Activated naive CD8-positive, alpha-beta T cell treated with anti-CD3 and anti-CD28 coated beads, Interleukin-2, amount 50 U/mL, for 24 hours (primary cell): ENCODE measurements at regions not wholly inside any gene's neighbourhood (a gene's known extent, or its start where the extent isn't known, plus 50 kb on each side); places are given as distances from the start of the nearest gene placed in this dataset.

Experiments
- ATAC-seq: fragments of 150-1000 bp; cut with Tn5 transposase; one replicate; pipeline ENCODE4 v1.10.0; 2021
- DNase-seq: peaks from one replicate; pipeline ENCODE4 v3.0.0; 2021
- H3K27ac Mint-ChIP-seq: one replicate; pipeline ENCODE4 v1.8.0; 2021; ENCODE audit warnings: mild to moderate bottlenecking, mixed read lengths
- H3K27me3 Mint-ChIP-seq: one replicate; pipeline ENCODE4 v1.8.0; 2021; ENCODE audit warnings: mixed read lengths
- H3K36me3 Mint-ChIP-seq: one replicate; pipeline ENCODE4 v1.8.0; 2021; ENCODE audit warnings: low read depth, mixed read lengths
- H3K4me1 Mint-ChIP-seq: one replicate; pipeline ENCODE4 v1.8.0; 2021; ENCODE audit warnings: mixed read lengths
- H3K4me3 Mint-ChIP-seq: one replicate; pipeline ENCODE4 v1.8.0; 2021; ENCODE audit warnings: mild to moderate bottlenecking, moderate library complexity, mixed read lengths
- H3K9me3 Mint-ChIP-seq: one replicate; pipeline ENCODE4 v1.8.0; 2021; ENCODE audit warnings: mixed read lengths

GRCh38 chr5:3010953-3011763 is 259.7 kb upstream of the IRX2 start:
- ATAC-seq, result no peak
- Mint-ChIP-seq H3K4me1 (no peaks in the 10 kb centered on the region), H3K4me3 (no peak overlapping the region), H3K9me3 (no peaks in the 10 kb centered on the region), H3K36me3 (no peaks in the 10 kb centered on the region), H3K27ac (no peak overlapping the region), H3K27me3 (no peaks in the 10 kb centered on the region)
- no peak for DNase-seq

- H3K9me3 Mint-ChIP-seq, result no peaks in the 10 kb centered on the region
Observed at GRCh38 chr5:3010301-3010952, 258.9 kb upstream of the IRX2 start.

GRCh38 chr5:3009605-3010004 is 258.1 kb upstream of the IRX2 start:
- H3K27ac Mint-ChIP-seq, result no peak overlapping the region

More at GRCh38 chr5:3010301-3010952, 258.9 kb upstream of the IRX2 start:
- Mint-ChIP-seq H3K36me3 (no peaks in the 10 kb centered on the region), H3K4me3 (no peak overlapping the region), H3K27me3 (no peaks in the 10 kb centered on the region), H3K4me1 (no peaks in the 10 kb centered on the region), H3K27ac (no peak overlapping the region)
- DNase-seq (no peak), ATAC-seq (no peak)

DNA sequence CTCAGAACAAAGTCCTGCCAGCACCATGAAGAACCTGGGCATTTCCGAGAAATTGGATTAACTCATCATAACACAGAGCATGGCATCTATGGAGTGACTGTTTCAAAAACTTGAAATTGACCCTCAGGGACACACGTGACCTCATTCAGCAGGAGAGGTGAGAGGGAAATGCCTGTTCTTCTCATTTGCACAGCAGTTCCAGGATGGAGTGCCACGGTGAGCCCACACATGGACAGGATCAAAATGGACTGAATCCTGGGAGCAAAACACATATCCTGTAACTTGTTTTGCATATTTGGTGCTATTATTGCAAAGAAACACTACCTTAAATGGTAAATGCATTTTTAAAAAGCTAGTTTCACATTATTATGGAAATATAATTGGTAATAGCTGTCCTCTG is 256.1 kb upstream of the IRX2 start:
- H3K4me1 Mint-ChIP-seq, result no peaks in the 10 kb centered on the region
- H3K9me3 Mint-ChIP-seq, result no peaks in the 10 kb centered on the region
- no peak overlapping the region for H3K27ac Mint-ChIP-seq
- DNase-seq (no peak), ATAC-seq (no peak)
- H3K27me3 Mint-ChIP-seq, result no peaks in the 10 kb centered on the region
- H3K4me3 Mint-ChIP-seq, result no peak overlapping the region
- no peaks in the 10 kb centered on the region for H3K36me3 Mint-ChIP-seq

More at GRCh38 chr5:3009605-3010004, 258.1 kb upstream of the IRX2 start:
- Mint-ChIP-seq H3K4me1 (no peaks in the 10 kb centered on the region), H3K27me3 (no peaks in the 10 kb centered on the region), H3K9me3 (no peaks in the 10 kb centered on the region), H3K36me3 (no peaks in the 10 kb centered on the region), H3K4me3 (no peak overlapping the region)
- ATAC-seq (no peak), DNase-seq (no peak)

- H3K9me3 Mint-ChIP-seq, result no peaks in the 10 kb centered on the region
- H3K27ac Mint-ChIP-seq, result no peak overlapping the region
- H3K4me3 Mint-ChIP-seq, result no peak overlapping the region
- ATAC-seq, result no peak
- no peak for DNase-seq
- H3K27me3 Mint-ChIP-seq, result no peaks in the 10 kb centered on the region
- no peaks in the 10 kb centered on the region for H3K4me1 Mint-ChIP-seq
- no peaks in the 10 kb centered on the region for H3K36me3 Mint-ChIP-seq
Observed at GRCh38 chr5:3006961-3007551, 255.6 kb upstream of the IRX2 start.

DNA sequence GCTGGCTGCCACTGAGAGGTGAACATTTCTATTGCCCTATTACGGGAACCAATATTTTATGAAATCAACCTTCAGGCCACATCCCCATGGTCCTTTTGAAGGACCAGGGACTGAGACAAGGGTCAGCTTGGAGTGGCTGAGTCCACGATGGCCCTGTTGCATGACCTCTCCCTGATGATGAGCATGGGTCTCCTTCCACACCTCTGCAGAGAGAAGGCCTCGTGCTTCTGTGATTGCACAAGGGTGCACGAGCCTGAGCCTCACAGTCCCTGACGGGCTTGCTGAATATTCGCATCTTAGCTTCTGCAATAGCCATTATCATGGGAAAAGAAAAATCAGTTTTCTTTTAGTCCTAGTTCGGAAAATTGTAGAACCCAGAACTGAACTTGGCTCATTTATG is 255.0 kb upstream of the IRX2 start:
- H3K36me3 Mint-ChIP-seq, result no peaks in the 10 kb centered on the region
- no peaks in the 10 kb centered on the region for H3K9me3 Mint-ChIP-seq
- H3K4me3 Mint-ChIP-seq, result no peak overlapping the region
- no peaks in the 10 kb centered on the region for H3K4me1 Mint-ChIP-seq
- DNase-seq (no peak), ATAC-seq (no peak)
- no peaks in the 10 kb centered on the region for H3K27me3 Mint-ChIP-seq
- no peak overlapping the region for H3K27ac Mint-ChIP-seq

DNA sequence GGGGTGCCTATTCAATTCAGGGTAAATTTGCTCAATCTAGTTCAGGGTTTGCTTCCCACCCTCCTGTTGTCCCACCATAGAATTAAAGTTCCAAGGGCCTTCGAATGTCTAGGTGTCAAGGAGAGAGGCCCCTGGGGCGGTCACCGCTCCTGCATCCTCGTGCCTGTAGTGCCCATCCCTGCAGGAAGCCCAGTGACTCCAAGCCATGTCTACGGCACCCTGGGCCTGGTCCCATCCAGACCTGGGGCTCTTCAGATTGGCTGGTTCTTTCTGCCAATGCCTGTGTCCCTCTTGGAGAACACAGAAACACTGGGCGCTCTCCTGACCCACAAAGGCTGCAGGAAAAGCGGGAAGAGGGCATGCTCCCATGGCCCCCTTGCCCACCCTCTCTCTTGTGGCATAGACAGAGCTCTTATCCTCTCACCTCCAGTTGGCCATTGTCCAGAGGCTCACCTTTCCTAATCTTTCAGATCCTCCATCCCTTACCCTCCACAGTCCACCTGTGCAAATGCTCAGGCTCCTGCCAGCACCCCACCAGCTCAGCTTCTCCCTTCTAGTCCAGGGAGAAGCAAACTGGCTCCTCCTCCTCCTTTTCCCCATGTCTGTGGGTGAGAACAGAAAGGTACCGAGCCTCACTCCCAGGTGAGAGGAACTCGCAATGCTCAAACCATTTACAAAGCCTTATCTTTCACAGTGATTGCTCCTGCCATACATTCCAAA is 253.0 kb upstream of the IRX2 start:
- no peaks in the 10 kb centered on the region for H3K27me3 Mint-ChIP-seq
- no peaks in the 10 kb centered on the region for H3K36me3 Mint-ChIP-seq
- DNase-seq (no peak), ATAC-seq (no peak)
- H3K4me1 Mint-ChIP-seq, result no peaks in the 10 kb centered on the region
- no peaks in the 10 kb centered on the region for H3K9me3 Mint-ChIP-seq
- H3K27ac Mint-ChIP-seq, result no peak overlapping the region
- H3K4me3 Mint-ChIP-seq, result no peak overlapping the region

DNA sequence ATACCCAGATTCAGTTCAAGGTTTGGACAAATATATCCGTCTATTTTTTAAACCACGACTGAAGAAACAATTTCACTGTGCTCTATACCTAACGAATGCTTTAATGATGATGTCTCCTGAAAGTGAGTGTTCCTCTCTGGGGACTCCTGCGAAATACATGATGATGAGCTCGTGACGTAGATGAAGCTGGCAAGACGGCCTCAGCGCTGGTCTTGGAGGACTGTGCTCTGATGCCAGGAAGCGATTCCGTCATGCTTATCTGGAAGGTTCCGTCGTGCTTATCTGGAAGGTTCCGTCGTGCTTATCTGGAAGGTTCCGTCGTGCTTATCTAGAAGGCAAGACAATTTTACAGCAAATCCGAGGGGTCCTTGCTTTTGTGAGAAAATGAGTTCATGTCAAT is 250.8 kb upstream of the IRX2 start:
- Mint-ChIP-seq H3K36me3 (no peaks in the 10 kb centered on the region), H3K27me3 (no peaks in the 10 kb centered on the region), H3K27ac (no peak overlapping the region), H3K9me3 (peaks cover 6% of the 10 kb centered on the region), H3K4me1 (no peaks in the 10 kb centered on the region), H3K4me3 (no peak overlapping the region)
- no peak for DNase-seq
- ATAC-seq, result no peak

- H3K36me3 Mint-ChIP-seq, result no peaks in the 10 kb centered on the region
- DNase-seq (no peak), ATAC-seq (no peak)
- no peak overlapping the region for H3K27ac Mint-ChIP-seq
- peaks cover 6% of the 10 kb centered on the region for H3K9me3 Mint-ChIP-seq
- H3K27me3 Mint-ChIP-seq, result no peaks in the 10 kb centered on the region
- no peak overlapping the region for H3K4me3 Mint-ChIP-seq
- H3K4me1 Mint-ChIP-seq, result no peaks in the 10 kb centered on the region
Observed at GRCh38 chr5:3000631-3001030, 249.2 kb upstream of the IRX2 start.

DNA sequence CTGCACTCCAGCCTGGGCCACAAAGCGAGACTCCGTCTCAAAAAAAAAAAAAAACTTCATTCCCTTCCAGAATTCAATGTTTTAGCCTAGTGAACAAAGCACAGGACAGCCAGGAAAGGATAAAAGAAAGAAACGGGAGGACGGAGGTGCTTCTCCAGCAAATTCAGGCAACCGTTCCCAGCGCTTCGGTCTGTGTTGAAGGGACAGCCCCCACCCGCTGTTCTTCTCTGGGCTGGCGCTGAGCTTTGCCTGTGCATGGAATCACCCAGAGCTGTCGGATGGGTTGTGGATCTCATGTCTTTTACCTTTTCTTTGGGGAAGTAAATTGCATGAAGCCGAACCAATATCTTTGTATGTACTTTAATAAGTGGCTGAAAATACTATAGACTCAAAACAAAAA is 248.4 kb upstream of the IRX2 start:
- Mint-ChIP-seq H3K4me3 (no peak overlapping the region), H3K9me3 (peaks cover 6% of the 10 kb centered on the region), H3K27me3 (no peaks in the 10 kb centered on the region), H3K36me3 (no peaks in the 10 kb centered on the region), H3K4me1 (no peaks in the 10 kb centered on the region), H3K27ac (no peak overlapping the region)
- ATAC-seq (no peak), DNase-seq (no peak)

DNA sequence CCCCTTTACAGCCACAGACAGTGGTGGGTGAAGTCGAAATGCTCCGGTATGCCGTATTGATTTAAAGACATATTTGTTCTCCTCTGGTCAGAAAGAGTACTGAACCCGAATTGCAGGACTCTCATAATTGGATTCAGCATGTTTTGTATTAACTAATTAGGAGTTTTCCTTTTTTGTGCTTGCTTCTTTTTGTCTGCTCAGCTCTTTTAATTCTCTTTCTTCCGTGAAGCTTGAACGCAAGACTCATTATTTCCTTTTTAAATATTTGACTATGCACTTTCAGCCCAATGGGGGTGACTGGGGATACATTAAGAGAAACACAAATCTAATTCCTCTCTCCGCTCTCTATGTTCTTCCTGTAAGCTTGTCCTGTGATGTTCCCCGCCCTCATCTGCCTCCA is 246.6 kb upstream of the IRX2 start:
- Mint-ChIP-seq H3K4me1 (no peaks in the 10 kb centered on the region), H3K4me3 (no peak overlapping the region), H3K27me3 (no peaks in the 10 kb centered on the region), H3K9me3 (peaks cover 9% of the 10 kb centered on the region), H3K27ac (no peak overlapping the region), H3K36me3 (no peaks in the 10 kb centered on the region)
- ATAC-seq, result no peak
- DNase-seq, result no peak

DNA sequence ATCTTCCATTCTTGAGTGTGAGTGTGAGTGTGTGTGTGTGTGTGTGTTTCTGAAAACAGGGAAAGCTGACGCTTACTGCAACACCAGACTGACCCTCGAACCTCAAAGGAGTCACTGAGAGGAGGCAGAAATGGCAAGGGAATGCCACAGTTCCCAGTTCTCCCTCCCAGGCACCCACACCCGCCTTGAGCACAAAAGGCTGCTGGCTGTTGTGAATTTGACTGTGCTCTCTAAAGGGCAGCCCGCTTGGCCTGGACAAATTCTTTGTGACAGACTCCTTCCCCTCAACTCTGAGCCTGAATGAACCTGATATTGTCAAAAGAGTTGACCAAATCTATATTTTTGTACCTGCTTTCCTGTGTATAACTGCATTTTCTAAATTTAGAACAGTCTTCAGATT is 245.7 kb upstream of the IRX2 start:
- H3K4me1 Mint-ChIP-seq, result no peaks in the 10 kb centered on the region
- peaks cover 9% of the 10 kb centered on the region for H3K9me3 Mint-ChIP-seq
- H3K27ac Mint-ChIP-seq, result no peak overlapping the region
- DNase-seq, result no peak
- no peaks in the 10 kb centered on the region for H3K36me3 Mint-ChIP-seq
- no peaks in the 10 kb centered on the region for H3K27me3 Mint-ChIP-seq
- no peak overlapping the region for H3K4me3 Mint-ChIP-seq
- ATAC-seq, result no peak

DNA sequence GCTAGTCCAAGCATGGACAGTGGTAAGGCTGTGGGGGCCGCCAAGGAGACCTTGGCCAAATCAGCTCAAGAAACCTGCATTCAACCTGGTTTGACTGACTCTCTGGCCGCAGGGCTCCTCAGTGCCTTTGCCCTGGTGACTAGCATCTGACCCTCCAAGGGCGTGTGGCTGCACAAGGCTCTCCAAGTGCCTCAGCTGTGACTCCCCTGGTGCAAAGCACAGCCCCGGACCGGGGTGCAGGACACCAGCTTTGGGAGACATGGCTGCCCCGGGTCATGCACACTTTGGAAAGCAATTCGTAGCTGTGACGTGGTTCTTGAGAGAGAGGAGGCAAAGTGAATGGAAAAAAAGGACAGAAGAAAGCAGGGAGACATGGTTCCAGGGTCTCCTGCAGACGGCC is 245.2 kb upstream of the IRX2 start:
- Mint-ChIP-seq H3K4me1 (no peaks in the 10 kb centered on the region), H3K27ac (no peak overlapping the region), H3K36me3 (no peaks in the 10 kb centered on the region), H3K27me3 (no peaks in the 10 kb centered on the region), H3K4me3 (no peak overlapping the region), H3K9me3 (peaks cover 9% of the 10 kb centered on the region)
- ATAC-seq (no peak), DNase-seq (no peak)

DNA sequence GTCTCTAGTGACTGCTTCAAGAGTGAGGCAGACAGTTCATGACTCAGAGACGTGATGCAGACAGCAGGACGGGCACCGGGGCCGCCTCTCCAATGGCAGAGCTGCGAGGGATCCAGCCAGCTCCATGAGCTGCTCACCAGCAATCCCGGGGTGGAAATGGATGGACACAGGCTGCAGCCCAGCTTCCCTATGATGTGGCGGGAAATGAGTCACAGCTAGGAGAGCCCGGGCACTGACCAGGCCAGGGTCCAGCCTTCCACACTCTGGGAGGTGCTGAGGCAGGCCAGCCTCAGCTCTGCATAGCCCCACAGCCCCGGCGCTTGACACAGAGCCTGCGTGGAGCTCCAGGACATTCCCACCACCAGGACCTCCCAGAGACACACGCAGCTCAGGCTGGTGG is 244.8 kb upstream of the IRX2 start:
- Mint-ChIP-seq H3K27me3 (no peaks in the 10 kb centered on the region), H3K9me3 (peaks cover 9% of the 10 kb centered on the region), H3K36me3 (no peaks in the 10 kb centered on the region), H3K4me1 (no peaks in the 10 kb centered on the region), H3K4me3 (no peak overlapping the region), H3K27ac (no peak overlapping the region)
- DNase-seq, result no peak
- ATAC-seq, result no peak

- no peak overlapping the region for H3K27ac Mint-ChIP-seq
- ATAC-seq (no peak), DNase-seq (no peak)
- H3K9me3 Mint-ChIP-seq, result peaks cover 9% of the 10 kb centered on the region
- H3K27me3 Mint-ChIP-seq, result no peaks in the 10 kb centered on the region
- H3K4me3 Mint-ChIP-seq, result no peak overlapping the region
- no peaks in the 10 kb centered on the region for H3K4me1 Mint-ChIP-seq
- no peaks in the 10 kb centered on the region for H3K36me3 Mint-ChIP-seq
Observed at GRCh38 chr5:2995667-2996066, 244.2 kb upstream of the IRX2 start.
